Aorta (tissue), 5 donors: ENCODE measurements at regions not wholly inside any gene's neighbourhood (a gene's known extent, or its start where the extent isn't known, plus 50 kb on each side); places are given as distances from the start of the nearest gene placed in this dataset.
"Not testable (repeated sequence)": the region's sequence is repeated elsewhere in the genome, so short reads cannot be mapped to it uniquely, and the experiment has no call there.

ENCODE experiments used
- ATAC-seq: fragments of 200-7000 bp; cut with Tn5 transposase; one replicate; pipeline ENCODE4 v1.9.1; 2022; ENCODE audit warnings: moderate library complexity; ENCODE audit not compliant: low FRiP score
- DNase-seq, 2 donors: peaks; one replicate each; pipeline ENCODE4 v3.0.0-alpha.2; 2020
- H3K27ac ChIP-seq, 2 donors: one replicate each; pipeline ENCODE4 v1.5.1; 2013; ENCODE audit warnings: low read length in 2 of 2, mild to moderate bottlenecking in 2 of 2, moderate library complexity in 2 of 2, control low read depth in 1 of 2, inconsistent platforms in 1 of 2, low read depth in 1 of 2
- H3K27me3 ChIP-seq, 2 donors: one replicate each; pipeline ENCODE4 v1.6.1; 2013; ENCODE audit warnings: control low read depth in 1 of 2, low read length in 1 of 2, mild to moderate bottlenecking in 1 of 2, moderate library complexity in 1 of 2; ENCODE audit not compliant: insufficient read depth in 2 of 2, control insufficient read depth in 1 of 2
- H3K36me3 ChIP-seq, 2 donors: one replicate each; pipeline ENCODE4 v1.6.1; 2013; ENCODE audit warnings: control low read depth in 1 of 2, low read length in 1 of 2, mild to moderate bottlenecking in 1 of 2; ENCODE audit not compliant: insufficient read depth in 2 of 2, control insufficient read depth in 1 of 2
- H3K4me1 ChIP-seq, 2 donors: one replicate each; pipeline ENCODE4 v1.6.1; 2013; ENCODE audit warnings: low read length in 2 of 2, control low read depth in 1 of 2, mild to moderate bottlenecking in 1 of 2, moderate library complexity in 1 of 2; ENCODE audit not compliant: insufficient read depth in 2 of 2, control insufficient read depth in 1 of 2
- H3K4me3 ChIP-seq, 2 donors: one replicate each; pipeline ENCODE4 v1.5.1; 2013; ENCODE audit warnings: low read length in 2 of 2, control low read depth in 1 of 2, mild to moderate bottlenecking in 1 of 2
- H3K9me3 ChIP-seq: one replicate; pipeline ENCODE4 v1.6.1; 2013; ENCODE audit warnings: mild to moderate bottlenecking, low read length; ENCODE audit not compliant: control insufficient read depth
- WGBS, 2 donors: extraction: QIAGEN DNeasy Blood & Tissue Kit; methylation state at CpG; one replicate each; pipeline ENCODE4 v1.1.7; 2013; 5-methylcytosine and 5-hydroxymethylcytosine counted together
- intact Hi-C, 2 donors: fragments of 100-400 bp; cut with DNase I; formaldehyde crosslinking; loops; one replicate each; pipeline versions ENCODE4 v1.14.2 to v1.15.0; 2022
- donor health status: healthy with polysubstance abuse.
- donor health status: Bipolar disorder and iron deficiency.
- donor health status: DM: no; HTN: no; CAD: no.
- donor health status: DM: no; HTN: no; CAD: no.
- donor health status: DM: yes; HTN: yes; CAD: no.

DNA sequence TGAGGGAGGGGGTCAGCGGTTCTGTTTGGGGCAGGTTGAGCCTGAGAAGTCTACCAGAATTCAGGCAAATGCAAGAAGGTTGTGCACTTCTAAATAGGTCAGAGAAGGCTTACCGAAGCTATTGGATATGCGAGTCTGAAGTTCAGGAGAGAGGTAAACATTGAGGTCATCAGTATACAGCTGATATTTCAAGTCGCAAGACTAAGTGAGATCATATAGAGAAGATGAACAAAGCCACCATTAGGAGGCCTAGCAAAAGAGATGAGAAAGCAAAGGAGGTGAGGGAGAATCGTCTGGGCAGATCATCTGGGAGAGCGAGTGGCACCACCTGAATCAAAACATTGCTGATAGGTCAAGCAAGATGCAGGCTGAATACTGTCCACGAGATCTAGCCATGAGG is 430.6 kb downstream of the BUD13 start:
- Histone ChIP-seq H3K27me3 (no peaks in the 10 kb centered on the region), H3K9me3 (no peaks in the 10 kb centered on the region), H3K4me1 (no peaks in the 10 kb centered on the region), H3K4me3 (no peak overlapping the region), H3K27ac (no peak overlapping the region), H3K36me3 (no peaks in the 10 kb centered on the region)
- intact Hi-C loops = no loop called here
- no peak for DNase-seq
- WGBS, 2 donors = 84 to 88% methylated on average over 7 of the region's 7 CpGs
- no peak for ATAC-seq

DNA sequence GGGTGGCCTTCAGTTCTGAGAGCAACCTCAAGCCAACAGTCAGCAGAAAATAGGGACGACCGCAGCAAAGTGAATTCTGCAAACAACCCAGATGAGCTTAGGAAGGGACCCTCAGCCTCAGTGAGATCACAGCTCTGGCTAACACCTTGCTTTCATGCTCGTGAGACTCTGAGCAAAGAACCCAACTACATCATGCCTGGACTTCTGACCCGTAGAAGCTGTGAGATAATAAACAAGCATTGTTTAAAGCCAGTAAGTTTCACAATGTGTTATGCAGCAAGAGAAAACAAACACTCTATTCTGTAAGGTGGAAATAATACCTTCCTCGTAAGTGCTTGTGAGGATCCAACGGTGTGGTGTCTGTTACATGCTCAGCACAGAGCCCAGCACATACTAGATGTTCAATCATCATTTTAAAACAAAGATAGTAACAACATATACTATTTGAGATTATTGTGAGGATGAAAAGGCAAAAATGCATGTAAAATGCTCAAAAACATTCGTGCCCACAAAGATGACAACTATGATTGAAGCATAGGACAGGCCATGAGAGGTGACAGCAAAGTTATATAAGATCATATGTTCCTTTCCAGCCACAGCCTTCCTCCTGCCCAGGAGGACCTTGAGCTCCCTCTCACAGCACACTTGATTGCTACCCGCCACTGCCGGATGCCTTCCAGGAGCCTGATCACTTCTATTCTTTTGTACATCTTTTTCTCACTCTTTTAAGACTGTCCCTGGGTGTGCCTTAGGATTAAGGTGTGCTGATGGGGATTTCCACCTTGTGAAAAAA is 433.3 kb downstream of the BUD13 start:
- intact Hi-C loops = no loop called here
- Histone ChIP-seq H3K36me3 (no peaks in the 10 kb centered on the region), H3K27ac (no peak overlapping the region), H3K27me3 (no peaks in the 10 kb centered on the region), H3K4me3 (no peak overlapping the region), H3K9me3 (peaks cover 4% of the 10 kb centered on the region), H3K4me1 (no peaks in the 10 kb centered on the region)
- 66 to 68% methylated on average over 9 of the region's 9 CpGs for WGBS, 2 donors
- ATAC-seq = no peak
- no peak for DNase-seq

DNA sequence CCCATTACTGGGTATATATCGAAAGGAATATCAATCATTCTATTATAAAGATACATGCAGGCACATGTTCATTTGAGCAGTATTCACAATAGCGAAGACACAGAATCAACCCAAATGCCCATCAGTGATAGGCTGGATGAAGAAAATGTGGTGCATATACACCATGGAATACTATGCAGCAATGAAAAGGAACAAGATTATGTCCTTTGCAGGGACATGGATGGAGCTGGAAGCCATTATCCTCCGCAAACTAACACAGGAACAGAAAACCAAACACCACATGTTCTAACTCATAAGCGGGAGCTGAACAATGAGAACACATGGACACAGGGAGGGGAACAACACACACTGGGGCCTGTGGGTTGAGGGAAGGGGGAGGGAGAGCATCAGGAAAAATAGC is 434.3 kb downstream of the BUD13 start:
- DNase-seq, H3K27me3 ChIP-seq, H3K27ac ChIP-seq, H3K4me1 ChIP-seq, H3K36me3 ChIP-seq, intact Hi-C loops, ATAC-seq, H3K9me3 ChIP-seq, H3K4me3 ChIP-seq: not testable (repeated sequence)
- 93 to 95% methylated on average over 4 of the region's 4 CpGs for WGBS, 2 donors

DNA sequence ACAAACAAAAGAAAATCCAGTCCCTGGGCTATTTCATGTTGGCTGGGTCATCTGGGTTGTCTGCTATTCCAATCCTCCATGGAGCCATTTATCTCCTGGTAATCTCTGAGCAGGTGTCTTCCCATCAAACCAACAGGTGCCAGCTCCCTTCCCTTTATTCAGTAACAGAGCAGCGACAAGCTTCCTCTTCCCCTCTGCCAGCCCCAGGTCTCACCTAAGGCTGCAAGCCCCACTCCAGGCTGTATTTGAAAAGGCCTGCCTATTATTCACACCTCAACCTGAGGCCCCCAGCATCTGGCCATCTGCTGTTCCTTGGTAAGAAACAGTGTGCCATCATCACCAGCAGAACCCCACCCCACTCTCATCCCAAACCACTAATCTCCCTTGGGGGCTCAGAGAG is 436.2 kb downstream of the BUD13 start:
- intact Hi-C loops = no loop called here
- no peaks in the 10 kb centered on the region for H3K36me3 ChIP-seq
- H3K4me3 ChIP-seq = no peak overlapping the region
- H3K4me1 ChIP-seq = no peaks in the 10 kb centered on the region
- no peak overlapping the region for H3K27ac ChIP-seq
- peaks cover 4% of the 10 kb centered on the region for H3K9me3 ChIP-seq
- DNase-seq (no peak), ATAC-seq (no peak)
- no peaks in the 10 kb centered on the region for H3K27me3 ChIP-seq
- 89 to 92% methylated on average over 1 of the region's 1 CpG for WGBS, 2 donors

DNA sequence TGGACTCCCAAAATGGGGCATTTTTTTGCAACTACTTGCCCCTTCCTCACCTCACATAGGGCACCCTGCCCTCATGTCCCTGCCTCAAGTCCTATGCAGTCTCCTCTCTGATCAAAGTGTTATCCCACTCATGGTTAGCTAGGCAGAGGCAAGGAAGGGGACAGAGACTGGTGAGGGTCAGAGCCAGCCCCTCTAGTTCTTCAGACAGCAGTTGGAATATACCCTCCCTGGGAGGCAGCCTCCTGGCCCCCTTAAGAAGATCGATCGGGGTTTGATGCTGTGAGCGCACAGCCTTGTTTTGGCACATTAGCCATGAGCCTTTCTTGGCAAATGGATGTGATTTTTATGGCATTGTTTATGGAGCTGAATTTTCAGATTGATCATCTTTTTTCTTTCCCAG is 436.9 kb downstream of the BUD13 start:
- Histone ChIP-seq H3K27me3 (no peaks in the 10 kb centered on the region), H3K36me3 (no peaks in the 10 kb centered on the region), H3K4me1 (no peaks in the 10 kb centered on the region), H3K4me3 (no peak overlapping the region), H3K27ac (no peak overlapping the region), H3K9me3 (peaks cover 4% of the 10 kb centered on the region)
- intact Hi-C loops = no loop called here
- WGBS, 2 donors = 80 to 90% methylated on average over 3 of the region's 3 CpGs
- no peak for ATAC-seq
- DNase-seq = no peak

DNA sequence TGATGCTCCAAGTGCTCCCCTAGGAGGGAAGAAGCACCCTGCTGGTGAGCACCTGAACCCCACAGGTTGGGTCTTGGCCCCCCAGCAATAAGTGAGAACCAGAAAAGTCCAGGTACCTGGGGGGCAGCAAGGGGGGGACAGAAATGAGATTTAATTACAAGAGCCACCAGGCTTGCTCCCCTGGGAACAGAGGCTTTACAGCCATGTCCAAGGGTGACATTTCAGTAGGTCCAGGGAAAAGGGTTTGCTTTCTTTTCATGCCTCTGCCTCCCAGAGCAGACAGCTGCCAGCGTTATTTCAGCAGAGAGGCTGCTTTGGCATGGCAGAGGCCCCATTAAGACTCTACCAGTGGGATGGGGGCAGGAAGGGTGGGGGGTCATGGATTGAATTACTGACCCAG is 437.7 kb downstream of the BUD13 start:
- Histone ChIP-seq H3K27me3 (no peaks in the 10 kb centered on the region), H3K9me3 (peaks cover 4% of the 10 kb centered on the region), H3K4me3 (no peak overlapping the region), H3K4me1 (no peaks in the 10 kb centered on the region), H3K36me3 (no peaks in the 10 kb centered on the region), H3K27ac (no peak overlapping the region)
- intact Hi-C loops = no loop called here
- no peak for ATAC-seq
- no peak for DNase-seq
- 31 to 37% methylated on average over 1 of the region's 1 CpG for WGBS, 2 donors

DNA sequence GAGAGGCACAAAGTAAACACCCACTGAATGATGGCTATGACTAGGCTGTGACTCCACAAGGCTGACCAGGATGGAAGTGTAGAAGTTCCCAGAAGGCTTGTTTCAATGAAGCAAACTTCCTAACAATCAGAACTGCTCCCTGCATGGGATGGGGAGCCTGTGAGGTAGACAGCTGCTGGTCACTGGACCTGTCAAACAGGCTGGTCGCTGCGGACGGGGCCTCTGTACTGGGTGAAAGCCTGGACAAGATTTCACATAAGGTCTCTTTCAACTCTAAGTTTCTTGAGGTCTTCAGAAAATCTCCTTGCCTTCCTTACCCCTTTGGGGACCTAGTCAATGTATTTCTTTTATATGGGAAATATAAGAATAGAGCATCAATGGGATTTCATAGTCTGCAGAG is 438.2 kb downstream of the BUD13 start:
- ATAC-seq (no peak), DNase-seq (no peak)
- WGBS, 2 donors = 79 to 84% methylated on average over 3 of the region's 3 CpGs
- no peaks in the 10 kb centered on the region for H3K36me3 ChIP-seq
- no peaks in the 10 kb centered on the region for H3K27me3 ChIP-seq
- intact Hi-C loops = no loop called here
- H3K27ac ChIP-seq = no peak overlapping the region
- no peaks in the 10 kb centered on the region for H3K4me1 ChIP-seq
- no peak overlapping the region for H3K4me3 ChIP-seq
- H3K9me3 ChIP-seq = peaks cover 4% of the 10 kb centered on the region

DNA sequence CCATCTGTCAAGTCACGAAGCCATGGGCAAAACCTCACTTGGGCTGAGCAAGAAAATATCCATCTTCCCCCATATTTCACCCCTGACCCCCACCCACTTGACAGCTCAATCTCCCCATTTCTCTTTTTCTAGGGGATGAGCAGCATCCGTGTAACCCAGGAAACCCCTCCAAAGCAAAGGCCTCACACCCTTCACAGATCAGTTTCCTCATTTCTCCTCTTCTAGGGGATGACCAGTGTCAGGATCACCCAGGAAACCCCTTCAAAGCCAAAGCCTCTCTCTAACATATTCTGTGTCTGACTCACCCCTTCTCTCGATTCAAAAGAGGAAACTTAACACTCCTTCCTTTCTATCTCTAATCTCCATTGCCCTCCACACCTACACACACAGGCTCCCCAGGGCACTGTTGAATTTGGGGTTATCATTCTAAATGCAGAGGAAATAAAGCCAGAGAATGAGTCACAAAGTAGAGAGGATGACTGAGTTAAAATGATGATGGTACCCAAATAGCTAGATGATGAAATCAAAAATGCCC is 439.7 kb downstream of the BUD13 start:
- WGBS, 2 donors = 51 to 58% methylated on average over 3 of the region's 3 CpGs
- intact Hi-C loops = no loop called here
- ATAC-seq (no peak), DNase-seq (no peak)
- Histone ChIP-seq H3K9me3 (peaks cover 4% of the 10 kb centered on the region), H3K4me3 (no peak overlapping the region), H3K27me3 (no peaks in the 10 kb centered on the region), H3K36me3 (no peaks in the 10 kb centered on the region), H3K4me1 (no peaks in the 10 kb centered on the region), H3K27ac (no peak overlapping the region)

DNA sequence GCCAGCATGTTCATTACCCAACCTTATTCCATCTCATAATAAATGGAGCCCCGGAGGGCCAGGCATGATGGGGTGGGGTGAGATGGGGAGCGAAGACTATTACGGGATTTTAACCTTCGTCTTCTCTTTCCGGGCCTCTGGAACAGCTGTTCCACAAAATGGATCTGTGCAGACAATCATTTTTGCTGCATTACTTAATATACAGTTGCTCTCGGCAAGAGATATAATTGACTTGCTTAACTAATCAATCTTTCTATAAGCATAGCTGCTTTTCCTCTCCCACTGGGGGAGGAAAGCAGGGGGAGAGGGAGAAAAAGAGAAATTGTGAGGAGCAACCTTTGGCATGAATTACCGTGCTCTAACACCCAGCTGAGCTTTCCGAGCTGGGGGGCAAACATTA is 440.4 kb downstream of the BUD13 start:
- no peak overlapping the region for H3K27ac ChIP-seq
- H3K4me3 ChIP-seq = no peak overlapping the region
- no peaks in the 10 kb centered on the region for H3K4me1 ChIP-seq
- peaks cover 4% of the 10 kb centered on the region for H3K9me3 ChIP-seq
- H3K36me3 ChIP-seq = no peaks in the 10 kb centered on the region
- no peak for ATAC-seq
- 76 to 80% methylated on average over 8 of the region's 8 CpGs for WGBS, 2 donors
- intact Hi-C loops = no loop called here
- no peak for DNase-seq
- H3K27me3 ChIP-seq = no peaks in the 10 kb centered on the region
